GM23338 (cell line): ENCODE measurements at regions not wholly inside any gene's neighbourhood (a gene's known extent, or its start where the extent isn't known, plus 50 kb on each side); places are given as distances from the start of the nearest gene placed in this dataset.

Experiments
- CREB1 ChIP-seq: fragments of 250-450 bp; sonication (Bioruptor Pico); IDR thresholded peaks from 2 replicates; pipeline ENCODE4 v1.5.0; 2020; ENCODE audit warnings: low read depth, mild to moderate bottlenecking, moderate library complexity
- EZH2 ChIP-seq: fragments of 200-600 bp; sonication (generic); IDR thresholded peaks from one replicate; pipeline ENCODE4 v1.8.0; 2017; ENCODE audit warnings: antibody characterized with exemption, mild to moderate bottlenecking, low read depth; ENCODE audit not compliant: unreplicated experiment
- EZH2phosphoT487 ChIP-seq: fragments of 200-600 bp; sonication (generic); IDR thresholded peaks from one replicate; pipeline ENCODE4 v1.8.1; 2018; ENCODE audit warnings: antibody characterized with exemption; ENCODE audit not compliant: unreplicated experiment
- JUNB ChIP-seq: IDR thresholded peaks from one replicate; pipeline ENCODE4 v1.6.1; 2016; ENCODE audit warnings: antibody characterized with exemption; ENCODE audit not compliant: unreplicated experiment
- POLR2AphosphoS5 ChIP-seq: IDR thresholded peaks from 2 replicates; pipeline ENCODE4 v1.6.1; 2016; ENCODE audit warnings: antibody characterized with exemption, low read depth
- ZNF114 ChIP-seq: fragments of 250-450 bp; sonication (Bioruptor Pico); IDR thresholded peaks from 2 replicates; pipeline ENCODE4 v1.5.0; 2020; ENCODE audit warnings: mild to moderate bottlenecking, moderate library complexity
- ZNF331 ChIP-seq: fragments of 250-450 bp; sonication (Bioruptor Pico); IDR thresholded peaks from 2 replicates; pipeline ENCODE4 v1.5.0; 2020; ENCODE audit warnings: low read depth, mild to moderate bottlenecking, moderate library complexity
- TF ChIP-seq, protein P1 (sequence below), 2 experiments: fragments of 200-600 bp in 1 of 2; sonication (generic) in 1 of 2; conservative IDR thresholded peaks; 2 replicates each; pipeline versions ENCODE4 v1.5.1 to v1.6.1; 2016 to 2017; ENCODE audit warnings: antibody characterized with exemption in 2 of 2, low read depth in 2 of 2, mild to moderate bottlenecking in 2 of 2, moderate library complexity in 1 of 2
- TF ChIP-seq, protein P2 (sequence below): IDR thresholded peaks from 2 replicates; pipeline ENCODE4 v1.6.1; 2016; ENCODE audit warnings: antibody characterized with exemption
- TF ChIP-seq, protein P3 (sequence below): fragments of 250-450 bp; sonication (Bioruptor Pico); IDR thresholded peaks from 2 replicates; pipeline ENCODE4 v1.5.0; 2020; ENCODE audit warnings: mild to moderate bottlenecking, moderate library complexity
- TF ChIP-seq, protein P4 (sequence below): IDR thresholded peaks from one replicate; pipeline ENCODE4 v1.6.1; 2018; ENCODE audit warnings: antibody characterized with exemption; ENCODE audit not compliant: unreplicated experiment

DNA sequence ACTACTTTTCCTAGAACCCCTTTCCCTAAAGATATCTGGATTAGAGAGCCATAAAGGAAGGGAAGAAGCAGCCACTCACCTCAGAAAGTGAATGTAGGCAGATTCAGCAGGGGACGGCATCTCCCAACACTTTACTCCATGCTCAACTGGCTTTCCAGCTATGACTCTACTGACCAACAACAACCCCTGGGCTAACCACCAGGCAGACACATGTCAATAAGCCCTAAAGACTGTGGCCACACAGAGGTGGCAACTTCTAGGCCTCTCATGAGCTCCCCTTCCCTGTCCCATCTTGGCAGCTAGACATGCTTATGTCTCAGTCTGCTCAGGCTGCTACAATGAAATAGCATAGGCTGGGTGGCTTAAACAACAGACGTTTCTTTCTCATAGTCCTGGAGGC is 214.0 kb upstream of the ZP4 start:
- TF ChIP-seq, protein P1, sequence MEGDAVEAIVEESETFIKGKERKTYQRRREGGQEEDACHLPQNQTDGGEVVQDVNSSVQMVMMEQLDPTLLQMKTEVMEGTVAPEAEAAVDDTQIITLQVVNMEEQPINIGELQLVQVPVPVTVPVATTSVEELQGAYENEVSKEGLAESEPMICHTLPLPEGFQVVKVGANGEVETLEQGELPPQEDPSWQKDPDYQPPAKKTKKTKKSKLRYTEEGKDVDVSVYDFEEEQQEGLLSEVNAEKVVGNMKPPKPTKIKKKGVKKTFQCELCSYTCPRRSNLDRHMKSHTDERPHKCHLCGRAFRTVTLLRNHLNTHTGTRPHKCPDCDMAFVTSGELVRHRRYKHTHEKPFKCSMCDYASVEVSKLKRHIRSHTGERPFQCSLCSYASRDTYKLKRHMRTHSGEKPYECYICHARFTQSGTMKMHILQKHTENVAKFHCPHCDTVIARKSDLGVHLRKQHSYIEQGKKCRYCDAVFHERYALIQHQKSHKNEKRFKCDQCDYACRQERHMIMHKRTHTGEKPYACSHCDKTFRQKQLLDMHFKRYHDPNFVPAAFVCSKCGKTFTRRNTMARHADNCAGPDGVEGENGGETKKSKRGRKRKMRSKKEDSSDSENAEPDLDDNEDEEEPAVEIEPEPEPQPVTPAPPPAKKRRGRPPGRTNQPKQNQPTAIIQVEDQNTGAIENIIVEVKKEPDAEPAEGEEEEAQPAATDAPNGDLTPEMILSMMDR (conservative IDR thresholded peaks at IDR 0.05; ENCODE audit: low read depth in 2 of 2): no peak
- TF ChIP-seq EZH2: no peak
- TF ChIP-seq POLR2AphosphoS5: no peak
- no peak for TF ChIP-seq CREB1
- no peak for TF ChIP-seq EZH2phosphoT487
- no peak for TF ChIP-seq ZNF331 (CRISPR knock-in tag)
- TF ChIP-seq, protein P2, sequence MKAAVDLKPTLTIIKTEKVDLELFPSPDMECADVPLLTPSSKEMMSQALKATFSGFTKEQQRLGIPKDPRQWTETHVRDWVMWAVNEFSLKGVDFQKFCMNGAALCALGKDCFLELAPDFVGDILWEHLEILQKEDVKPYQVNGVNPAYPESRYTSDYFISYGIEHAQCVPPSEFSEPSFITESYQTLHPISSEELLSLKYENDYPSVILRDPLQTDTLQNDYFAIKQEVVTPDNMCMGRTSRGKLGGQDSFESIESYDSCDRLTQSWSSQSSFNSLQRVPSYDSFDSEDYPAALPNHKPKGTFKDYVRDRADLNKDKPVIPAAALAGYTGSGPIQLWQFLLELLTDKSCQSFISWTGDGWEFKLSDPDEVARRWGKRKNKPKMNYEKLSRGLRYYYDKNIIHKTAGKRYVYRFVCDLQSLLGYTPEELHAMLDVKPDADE: no peak
- TF ChIP-seq, protein P3, sequence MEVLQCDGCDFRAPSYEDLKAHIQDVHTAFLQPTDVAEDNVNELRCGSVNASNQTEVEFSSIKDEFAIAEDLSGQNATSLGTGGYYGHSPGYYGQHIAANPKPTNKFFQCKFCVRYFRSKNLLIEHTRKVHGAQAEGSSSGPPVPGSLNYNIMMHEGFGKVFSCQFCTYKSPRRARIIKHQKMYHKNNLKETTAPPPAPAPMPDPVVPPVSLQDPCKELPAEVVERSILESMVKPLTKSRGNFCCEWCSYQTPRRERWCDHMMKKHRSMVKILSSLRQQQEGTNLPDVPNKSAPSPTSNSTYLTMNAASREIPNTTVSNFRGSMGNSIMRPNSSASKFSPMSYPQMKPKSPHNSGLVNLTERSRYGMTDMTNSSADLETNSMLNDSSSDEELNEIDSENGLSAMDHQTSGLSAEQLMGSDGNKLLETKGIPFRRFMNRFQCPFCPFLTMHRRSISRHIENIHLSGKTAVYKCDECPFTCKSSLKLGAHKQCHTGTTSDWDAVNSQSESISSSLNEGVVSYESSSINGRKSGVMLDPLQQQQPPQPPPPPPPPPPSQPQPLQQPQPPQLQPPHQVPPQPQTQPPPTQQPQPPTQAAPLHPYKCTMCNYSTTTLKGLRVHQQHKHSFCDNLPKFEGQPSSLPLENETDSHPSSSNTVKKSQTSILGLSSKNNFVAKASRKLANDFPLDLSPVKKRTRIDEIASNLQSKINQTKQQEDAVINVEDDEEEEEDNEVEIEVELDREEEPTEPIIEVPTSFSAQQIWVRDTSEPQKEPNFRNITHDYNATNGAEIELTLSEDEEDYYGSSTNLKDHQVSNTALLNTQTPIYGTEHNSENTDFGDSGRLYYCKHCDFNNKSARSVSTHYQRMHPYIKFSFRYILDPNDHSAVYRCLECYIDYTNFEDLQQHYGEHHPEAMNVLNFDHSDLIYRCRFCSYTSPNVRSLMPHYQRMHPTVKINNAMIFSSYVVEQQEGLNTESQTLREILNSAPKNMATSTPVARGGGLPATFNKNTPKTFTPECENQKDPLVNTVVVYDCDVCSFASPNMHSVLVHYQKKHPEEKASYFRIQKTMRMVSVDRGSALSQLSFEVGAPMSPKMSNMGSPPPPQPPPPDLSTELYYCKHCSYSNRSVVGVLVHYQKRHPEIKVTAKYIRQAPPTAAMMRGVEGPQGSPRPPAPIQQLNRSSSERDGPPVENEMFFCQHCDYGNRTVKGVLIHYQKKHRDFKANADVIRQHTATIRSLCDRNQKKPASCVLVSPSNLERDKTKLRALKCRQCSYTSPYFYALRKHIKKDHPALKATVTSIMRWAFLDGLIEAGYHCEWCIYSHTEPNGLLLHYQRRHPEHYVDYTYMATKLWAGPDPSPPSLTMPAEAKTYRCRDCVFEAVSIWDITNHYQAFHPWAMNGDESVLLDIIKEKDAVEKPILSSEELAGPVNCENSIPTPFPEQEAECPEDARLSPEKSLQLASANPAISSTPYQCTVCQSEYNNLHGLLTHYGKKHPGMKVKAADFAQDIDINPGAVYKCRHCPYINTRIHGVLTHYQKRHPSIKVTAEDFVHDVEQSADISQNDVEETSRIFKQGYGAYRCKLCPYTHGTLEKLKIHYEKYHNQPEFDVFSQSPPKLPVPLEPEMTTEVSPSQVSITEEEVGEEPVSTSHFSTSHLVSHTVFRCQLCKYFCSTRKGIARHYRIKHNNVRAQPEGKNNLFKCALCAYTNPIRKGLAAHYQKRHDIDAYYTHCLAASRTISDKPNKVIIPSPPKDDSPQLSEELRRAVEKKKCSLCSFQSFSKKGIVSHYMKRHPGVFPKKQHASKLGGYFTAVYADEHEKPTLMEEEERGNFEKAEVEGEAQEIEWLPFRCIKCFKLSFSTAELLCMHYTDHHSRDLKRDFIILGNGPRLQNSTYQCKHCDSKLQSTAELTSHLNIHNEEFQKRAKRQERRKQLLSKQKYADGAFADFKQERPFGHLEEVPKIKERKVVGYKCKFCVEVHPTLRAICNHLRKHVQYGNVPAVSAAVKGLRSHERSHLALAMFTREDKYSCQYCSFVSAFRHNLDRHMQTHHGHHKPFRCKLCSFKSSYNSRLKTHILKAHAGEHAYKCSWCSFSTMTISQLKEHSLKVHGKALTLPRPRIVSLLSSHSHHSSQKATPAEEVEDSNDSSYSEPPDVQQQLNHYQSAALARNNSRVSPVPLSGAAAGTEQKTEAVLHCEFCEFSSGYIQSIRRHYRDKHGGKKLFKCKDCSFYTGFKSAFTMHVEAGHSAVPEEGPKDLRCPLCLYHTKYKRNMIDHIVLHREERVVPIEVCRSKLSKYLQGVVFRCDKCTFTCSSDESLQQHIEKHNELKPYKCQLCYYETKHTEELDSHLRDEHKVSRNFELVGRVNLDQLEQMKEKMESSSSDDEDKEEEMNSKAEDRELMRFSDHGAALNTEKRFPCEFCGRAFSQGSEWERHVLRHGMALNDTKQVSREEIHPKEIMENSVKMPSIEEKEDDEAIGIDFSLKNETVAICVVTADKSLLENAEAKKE (CRISPR knock-in tag): no peak
- no peak for TF ChIP-seq JUNB
- TF ChIP-seq, protein P4, sequence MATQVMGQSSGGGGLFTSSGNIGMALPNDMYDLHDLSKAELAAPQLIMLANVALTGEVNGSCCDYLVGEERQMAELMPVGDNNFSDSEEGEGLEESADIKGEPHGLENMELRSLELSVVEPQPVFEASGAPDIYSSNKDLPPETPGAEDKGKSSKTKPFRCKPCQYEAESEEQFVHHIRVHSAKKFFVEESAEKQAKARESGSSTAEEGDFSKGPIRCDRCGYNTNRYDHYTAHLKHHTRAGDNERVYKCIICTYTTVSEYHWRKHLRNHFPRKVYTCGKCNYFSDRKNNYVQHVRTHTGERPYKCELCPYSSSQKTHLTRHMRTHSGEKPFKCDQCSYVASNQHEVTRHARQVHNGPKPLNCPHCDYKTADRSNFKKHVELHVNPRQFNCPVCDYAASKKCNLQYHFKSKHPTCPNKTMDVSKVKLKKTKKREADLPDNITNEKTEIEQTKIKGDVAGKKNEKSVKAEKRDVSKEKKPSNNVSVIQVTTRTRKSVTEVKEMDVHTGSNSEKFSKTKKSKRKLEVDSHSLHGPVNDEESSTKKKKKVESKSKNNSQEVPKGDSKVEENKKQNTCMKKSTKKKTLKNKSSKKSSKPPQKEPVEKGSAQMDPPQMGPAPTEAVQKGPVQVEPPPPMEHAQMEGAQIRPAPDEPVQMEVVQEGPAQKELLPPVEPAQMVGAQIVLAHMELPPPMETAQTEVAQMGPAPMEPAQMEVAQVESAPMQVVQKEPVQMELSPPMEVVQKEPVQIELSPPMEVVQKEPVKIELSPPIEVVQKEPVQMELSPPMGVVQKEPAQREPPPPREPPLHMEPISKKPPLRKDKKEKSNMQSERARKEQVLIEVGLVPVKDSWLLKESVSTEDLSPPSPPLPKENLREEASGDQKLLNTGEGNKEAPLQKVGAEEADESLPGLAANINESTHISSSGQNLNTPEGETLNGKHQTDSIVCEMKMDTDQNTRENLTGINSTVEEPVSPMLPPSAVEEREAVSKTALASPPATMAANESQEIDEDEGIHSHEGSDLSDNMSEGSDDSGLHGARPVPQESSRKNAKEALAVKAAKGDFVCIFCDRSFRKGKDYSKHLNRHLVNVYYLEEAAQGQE: no peak
- no peak for TF ChIP-seq ZNF114 (CRISPR knock-in tag)
